ENCODE measurements at regions not wholly inside any gene's neighbourhood (a gene's known extent, or its start where the extent isn't known, plus 50 kb on each side); places are given as distances from the start of the nearest gene placed in this dataset.

- no TSS peak for BruUV-seq (replicated peaks)
- no peak for DNase-seq
- Histone ChIP-seq H3K27me3 (ENCODE audit: low read length) (no peaks in the 10 kb centered on the region), H3K79me2 (ENCODE audit: low read length) (no peaks in the 10 kb centered on the region), H3K4me1 (ENCODE audit: insufficient read depth, low read length) (peaks cover 12% of the 10 kb centered on the region), H3F3A (ENCODE audit: low read length, unreplicated experiment) (no peaks in the 10 kb centered on the region), H3K9ac (ENCODE audit: low read length) (no peak overlapping the region), H4K20me1 (ENCODE audit: low read length) (no peaks in the 10 kb centered on the region; the same call in 1 of the 2 replicates), H3K9me2 (replicated peaks; ENCODE audit: low read length) (no peaks in the 10 kb centered on the region), H3K4me2 (ENCODE audit: low read length) (no peak overlapping the region), H3K9me3 (ENCODE audit: low read length) (no peaks in the 10 kb centered on the region), H3K36me3 (ENCODE audit: low read depth, low read length) (no peaks in the 10 kb centered on the region), H2AFZ (ENCODE audit: low read length) (no peak overlapping the region), H3K4me3 (ENCODE audit: low read length) (no peak overlapping the region), H3K27ac (ENCODE audit: low read length) (no peak overlapping the region)
- CTCF ChIA-PET: no interaction called here
- no peak for ATAC-seq
- no peak for TF ChIP-seq CTCF (conservative IDR thresholded peaks at IDR 0.05; ENCODE audit: low read depth, low read length)
- no peak for TF ChIP-seq EZH2phosphoT487 (IDR thresholded peaks at IDR 0.05; ENCODE audit: borderline replicate concordance, low read length)
- TF ChIP-seq EZH2 (IDR thresholded peaks at IDR 0.05; ENCODE audit: low read length, unreplicated experiment): no peak
- POLR2A ChIA-PET (ENCODE audit: unreplicated experiment): no interaction called here
- intact Hi-C loops (cut with micrococcal nuclease): no loop called here
Measured at GRCh38 chr2:120798567-120799247, 63.0 kb downstream of the GLI2 start.

- ATAC-seq: no peak
- ChIA-PET CTCF (no interaction called here), POLR2A (ENCODE audit: unreplicated experiment) (no interaction called here)
- H3K9me2 ChIP-seq (replicated peaks; ENCODE audit: low read length): no peaks in the 10 kb centered on the region
- H4K20me1 ChIP-seq (ENCODE audit: low read length): no peaks in the 10 kb centered on the region
- peaks cover 16% of the 10 kb centered on the region for H3K4me1 ChIP-seq (ENCODE audit: insufficient read depth, low read length)
- no peaks in the 10 kb centered on the region for H3K27me3 ChIP-seq (ENCODE audit: low read length)
- BruUV-seq (replicated peaks): no TSS peak
- intact Hi-C loops (cut with micrococcal nuclease): no loop called here
- no peak overlapping the region for H3K9ac ChIP-seq (ENCODE audit: low read length)
- no peaks in the 10 kb centered on the region for H3K36me3 ChIP-seq (ENCODE audit: low read depth, low read length)
- no peak overlapping the region for H3K4me2 ChIP-seq (ENCODE audit: low read length)
- H3F3A ChIP-seq (ENCODE audit: low read length, unreplicated experiment): no peaks in the 10 kb centered on the region
- H3K4me3 ChIP-seq (ENCODE audit: low read length): no peak overlapping the region
- no peaks in the 10 kb centered on the region for H3K79me2 ChIP-seq (ENCODE audit: low read length)
- no peaks in the 10 kb centered on the region for H3K9me3 ChIP-seq (ENCODE audit: low read length)
- TF ChIP-seq CTCF (conservative IDR thresholded peaks at IDR 0.05; ENCODE audit: low read depth, low read length) (no peak), EZH2 (IDR thresholded peaks at IDR 0.05; ENCODE audit: low read length, unreplicated experiment) (no peak), EZH2phosphoT487 (IDR thresholded peaks at IDR 0.05; ENCODE audit: borderline replicate concordance, low read length) (no peak)
- DNase-seq: no peak
- H3K27ac ChIP-seq (ENCODE audit: low read length): no peak overlapping the region
- H2AFZ ChIP-seq (ENCODE audit: low read length): no peak overlapping the region
Measured at GRCh38 chr2:120802158-120802557, 66.5 kb downstream of the GLI2 start.

DNA sequence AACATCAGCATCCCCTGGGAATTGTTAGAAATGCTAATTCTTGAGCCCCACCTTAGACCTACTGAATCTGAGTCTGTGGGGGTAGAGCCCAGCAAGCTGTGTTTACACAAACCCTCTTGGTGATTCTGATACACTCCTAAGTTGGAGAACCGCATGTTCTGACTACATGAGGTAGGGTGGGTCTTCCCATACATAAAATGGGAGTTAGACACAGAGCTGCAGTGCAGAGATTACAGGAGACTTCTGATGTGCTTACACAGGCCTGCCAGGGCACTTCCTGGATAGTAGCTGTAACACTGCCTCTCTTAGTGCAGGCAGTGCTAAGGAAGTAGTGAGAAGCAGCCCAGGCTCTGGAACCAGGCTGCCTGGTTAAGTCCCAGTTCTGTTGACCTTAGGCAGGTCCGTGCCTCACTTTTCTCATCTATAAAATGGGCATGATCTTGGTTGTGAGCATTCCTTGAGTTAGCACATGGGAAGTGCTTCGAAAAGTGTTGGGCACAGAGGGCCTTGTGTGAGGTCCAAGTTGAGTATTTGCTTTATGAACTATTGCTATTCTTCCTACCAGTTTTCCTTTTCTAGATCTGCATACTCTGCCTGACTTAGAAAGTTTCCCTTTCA lies 67.3 kb downstream of the GLI2 start:
- Histone ChIP-seq H3K9me2 (replicated peaks; ENCODE audit: low read length) (no peaks in the 10 kb centered on the region), H3K27me3 (ENCODE audit: low read length) (no peaks in the 10 kb centered on the region), H3K9ac (ENCODE audit: low read length) (no peak overlapping the region), H3K4me3 (ENCODE audit: low read length) (no peak overlapping the region), H4K20me1 (ENCODE audit: low read length) (no peaks in the 10 kb centered on the region), H3K79me2 (ENCODE audit: low read length) (no peaks in the 10 kb centered on the region), H3K9me3 (ENCODE audit: low read length) (no peaks in the 10 kb centered on the region), H2AFZ (ENCODE audit: low read length) (no peak overlapping the region), H3K27ac (ENCODE audit: low read length) (no peak overlapping the region), H3K4me1 (ENCODE audit: insufficient read depth, low read length) (peaks cover 16% of the 10 kb centered on the region), H3F3A (ENCODE audit: low read length, unreplicated experiment) (no peaks in the 10 kb centered on the region), H3K4me2 (ENCODE audit: low read length) (no peak overlapping the region), H3K36me3 (ENCODE audit: low read depth, low read length) (no peaks in the 10 kb centered on the region)
- no peak for TF ChIP-seq EZH2phosphoT487 (IDR thresholded peaks at IDR 0.05; ENCODE audit: borderline replicate concordance, low read length)
- DNase-seq: no peak
- ChIA-PET CTCF (interaction anchor here (0.6 kb wide), 1 partner anchor 202 kb away, joined by 6 read pairs; no protein-coding TSS in a partner anchor), POLR2A (ENCODE audit: unreplicated experiment) (no interaction called here)
- peak; percentile 36; the same call in 1 of the 2 replicates for ATAC-seq
- intact Hi-C loops (cut with micrococcal nuclease): no loop called here
- no TSS peak for BruUV-seq (replicated peaks)

All from PC-3 (cell line).